ENCODE measurements at regions not wholly inside any gene's neighbourhood (a gene's known extent, or its start where the extent isn't known, plus 50 kb on each side); places are given as distances from the start of the nearest gene placed in this dataset.
"Not testable (repeated sequence)": the region's sequence is repeated elsewhere in the genome, so short reads cannot be mapped to it uniquely, and the experiment has no call there.

DNA sequence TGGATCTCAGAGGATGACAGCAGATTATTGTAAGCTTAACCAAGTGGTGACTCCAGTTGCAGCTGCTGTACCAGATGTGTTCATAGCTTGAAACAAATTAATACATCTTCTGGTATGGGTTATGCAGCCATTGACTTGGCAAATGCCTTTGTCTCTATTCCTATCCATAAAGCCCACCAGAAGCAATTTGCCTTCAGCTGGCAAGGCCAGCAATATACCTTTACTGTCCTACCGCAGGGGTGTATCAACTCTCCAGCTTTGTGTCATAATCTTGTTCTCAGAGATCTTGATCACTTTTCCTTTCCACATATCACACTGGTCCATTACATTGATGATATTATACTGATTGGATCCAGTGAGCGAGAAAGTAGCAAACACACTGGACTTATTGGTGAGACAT lies 59.3 kb upstream of the KRAS start:
- not testable (repeated sequence) for H3K9me3 Mint-ChIP-seq; DNase-seq; H3K4me3 Mint-ChIP-seq; H3K27ac Mint-ChIP-seq; H3K27me3 Mint-ChIP-seq; H3K4me1 Mint-ChIP-seq; H3K36me3 Mint-ChIP-seq (ENCODE audit: low read depth); ATAC-seq

DNA sequence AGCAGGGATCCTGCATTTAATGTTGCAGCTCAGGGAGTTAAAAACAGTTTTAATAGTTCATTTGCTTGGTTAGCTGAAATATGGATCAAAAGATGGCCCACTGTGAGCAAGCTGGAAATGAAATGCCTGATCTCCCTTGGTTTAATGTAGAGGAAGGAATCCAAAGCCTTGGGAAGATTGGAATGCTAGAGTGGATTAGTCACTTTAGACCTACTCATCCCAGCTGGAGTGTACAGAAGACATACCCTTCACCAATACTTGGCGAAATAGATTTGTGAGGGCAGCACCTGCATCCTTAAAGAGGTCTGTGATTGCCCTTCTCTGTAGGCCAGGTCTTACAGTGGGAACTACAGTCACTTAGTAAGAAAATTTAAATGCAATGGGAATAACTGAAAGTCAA lies 58.0 kb upstream of the KRAS start:
- no peaks in the 10 kb centered on the region for H3K4me1 Mint-ChIP-seq
- H3K36me3 Mint-ChIP-seq (ENCODE audit: low read depth): no peaks in the 10 kb centered on the region
- no peaks in the 10 kb centered on the region for H3K27me3 Mint-ChIP-seq
- no peaks in the 10 kb centered on the region for H3K9me3 Mint-ChIP-seq
- DNase-seq (no peak), ATAC-seq (no peak)
- H3K4me3 Mint-ChIP-seq: no peak overlapping the region
- no peak overlapping the region for H3K27ac Mint-ChIP-seq

DNA sequence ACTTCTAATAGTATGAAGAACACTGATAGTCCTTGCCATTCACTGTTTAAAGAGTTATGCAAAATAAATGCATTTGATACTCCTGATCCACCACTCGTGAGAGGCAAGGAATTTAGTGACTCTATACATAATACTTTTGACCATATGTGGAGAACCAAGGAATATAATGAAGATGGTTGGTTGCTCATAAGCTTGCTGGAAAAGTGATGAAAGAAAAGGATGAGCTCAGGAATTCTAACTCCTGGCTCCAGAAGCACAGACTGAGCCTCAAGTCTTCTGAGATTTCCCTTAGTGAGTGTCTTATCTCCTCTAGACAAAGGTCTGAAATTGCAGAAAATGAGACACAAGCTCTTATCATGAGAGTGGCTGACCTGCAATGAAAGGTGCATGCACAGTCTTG lies 57.1 kb upstream of the KRAS start:
- Mint-ChIP-seq H3K27me3 (no peaks in the 10 kb centered on the region), H3K9me3 (no peaks in the 10 kb centered on the region), H3K4me3 (no peak overlapping the region), H3K4me1 (no peaks in the 10 kb centered on the region), H3K27ac (no peak overlapping the region), H3K36me3 (ENCODE audit: low read depth) (no peaks in the 10 kb centered on the region)
- no peak for DNase-seq
- no peak for ATAC-seq

DNA sequence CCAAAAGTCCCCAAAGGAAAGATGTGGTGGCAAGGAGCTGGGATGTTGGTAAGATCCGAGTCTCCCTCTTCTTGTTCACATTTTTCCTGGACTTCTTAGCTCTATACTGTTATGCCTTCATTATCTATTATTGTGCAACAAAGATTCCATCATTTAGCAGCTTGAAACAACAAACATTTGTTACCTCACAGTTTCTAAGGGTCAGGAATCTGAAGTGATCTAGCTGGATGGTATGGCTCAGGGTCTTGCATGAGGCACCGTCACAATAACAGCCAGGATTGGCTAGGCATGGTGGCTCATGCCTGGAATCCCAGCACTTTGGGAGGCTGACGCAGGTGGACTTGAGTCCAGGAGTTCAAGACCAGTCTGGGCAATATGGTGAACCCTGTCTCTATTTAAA lies 51.1 kb upstream of the KRAS start:
- H3K27me3 Mint-ChIP-seq: no peaks in the 10 kb centered on the region
- no peak overlapping the region for H3K4me3 Mint-ChIP-seq
- H3K27ac Mint-ChIP-seq: no peak overlapping the region

More for the DNA sequence above, 51.1 kb upstream of the KRAS start:
- Mint-ChIP-seq H3K9me3 (no peaks in the 10 kb centered on the region), H3K4me1 (no peaks in the 10 kb centered on the region), H3K36me3 (ENCODE audit: low read depth) (no peaks in the 10 kb centered on the region)
- ATAC-seq: no peak
- no peak for DNase-seq
